Calu3 (cell line): ENCODE measurements at regions not wholly inside any gene's neighbourhood (a gene's known extent, or its start where the extent isn't known, plus 50 kb on each side); places are given as distances from the start of the nearest gene placed in this dataset.

Source experiments
- BruUV-seq: library from RNA; stranded (reverse); fragments of 400-500 nt; replicated peaks from 2 replicates; lab custom pipeline; 2021; lab: Mats Ljungman, UMichigan
- CTCF ChIA-PET: fragments of 300-600 bp; sonication (Branson Sonifier 250); formaldehyde crosslinking; loops from one replicate; lab custom pipeline; 2022; ENCODE audit warnings: antibody characterized with exemption; lab: Charles Lee
- DNase-seq: peaks from one replicate; pipeline ENCODE4 v3.0.0; 2022
- H3K27ac Mint-ChIP-seq: one replicate; pipeline ENCODE4 v1.8.0; 2022; ENCODE audit warnings: mixed read lengths; ENCODE audit not compliant: unreplicated experiment
- H3K27me3 Mint-ChIP-seq: one replicate; pipeline ENCODE4 v1.8.0; 2022; ENCODE audit warnings: mixed read lengths; ENCODE audit not compliant: unreplicated experiment
- H3K36me3 Mint-ChIP-seq: one replicate; pipeline ENCODE4 v1.8.0; 2022; ENCODE audit warnings: mild to moderate bottlenecking, moderate library complexity, mixed read lengths; ENCODE audit not compliant: insufficient read depth, unreplicated experiment
- H3K4me1 Mint-ChIP-seq: one replicate; pipeline ENCODE4 v1.8.0; 2022; ENCODE audit warnings: mild to moderate bottlenecking, low read depth, mixed read lengths; ENCODE audit not compliant: unreplicated experiment
- H3K4me3 Mint-ChIP-seq: one replicate; pipeline ENCODE4 v1.8.0; 2022; ENCODE audit warnings: mild to moderate bottlenecking, low read depth, moderate library complexity, mixed read lengths; ENCODE audit not compliant: unreplicated experiment
- H3K9me3 Mint-ChIP-seq: one replicate; pipeline ENCODE4 v1.8.0; 2022; ENCODE audit warnings: low read depth, mixed read lengths; ENCODE audit not compliant: unreplicated experiment
- intact Hi-C: fragments of 100-400 bp; cut with micrococcal nuclease; formaldehyde crosslinking; loops from one replicate; pipeline ENCODE4 v1.10.0; 2022; ENCODE audit not compliant: unreplicated experiment
- TF ChIP-seq, protein P1 (sequence below): fragments of 200-600 bp; IDR thresholded peaks from one replicate; pipeline ENCODE4 v1.8.0; 2022; ENCODE audit warnings: antibody characterized with exemption; ENCODE audit not compliant: unreplicated experiment

DNA sequence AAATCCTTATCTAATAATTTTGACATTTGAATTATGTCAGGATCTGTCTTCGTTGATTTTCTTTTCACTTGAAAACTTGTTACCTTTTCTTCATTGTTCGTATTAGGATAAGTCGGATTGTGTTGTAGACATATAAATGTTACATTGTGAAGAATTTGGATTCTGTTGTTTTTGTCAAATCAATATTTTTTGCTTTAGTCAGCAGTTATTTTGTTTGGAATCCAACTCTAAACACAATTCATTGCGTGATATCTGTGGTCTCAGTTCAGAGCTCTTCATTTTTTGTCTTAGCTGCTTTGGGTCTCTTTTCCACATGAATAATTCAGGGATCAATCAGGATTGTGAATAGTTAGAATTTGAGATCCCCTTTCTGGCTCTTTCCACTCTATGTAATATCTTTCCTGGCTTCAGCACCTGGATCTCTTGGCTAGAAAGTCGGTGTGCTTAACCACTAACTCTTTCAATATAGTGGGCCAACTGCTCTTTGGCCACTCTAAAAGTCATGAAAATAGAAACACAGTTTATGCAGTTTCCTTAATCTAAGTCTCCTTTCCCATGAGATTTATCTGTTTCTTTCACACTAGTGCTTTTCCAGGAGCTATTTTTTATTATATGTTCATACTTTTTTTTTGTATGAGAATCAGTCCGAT, 2494.2 kb upstream of the PCDH20 start:
- intact Hi-C loops, result no loop called here

DNA sequence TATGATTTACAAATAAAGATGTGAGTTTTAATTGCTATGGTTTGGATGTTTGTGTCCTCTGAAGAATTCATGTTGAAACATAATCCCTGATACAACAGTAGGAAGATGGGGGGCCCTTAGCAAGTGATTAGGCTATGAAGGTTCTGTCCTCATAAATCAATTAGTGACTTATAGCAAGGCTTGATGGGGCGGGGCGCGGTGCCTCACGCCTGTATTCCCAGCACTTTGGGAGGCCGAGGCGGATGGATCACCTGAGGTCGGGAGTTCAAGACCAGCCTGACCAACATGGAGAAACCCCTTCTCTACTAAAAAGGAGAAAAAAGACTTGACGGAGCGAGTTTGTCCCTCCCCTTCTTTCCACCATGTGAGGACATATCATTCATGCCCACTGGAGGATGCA, 2486.5 kb upstream of the PCDH20 start:
- no peak overlapping the region for H3K27ac Mint-ChIP-seq
- no peaks in the 10 kb centered on the region for H3K4me1 Mint-ChIP-seq
- intact Hi-C loops, result no loop called here
- no peaks in the 10 kb centered on the region for H3K36me3 Mint-ChIP-seq
- H3K4me3 Mint-ChIP-seq, result no peak overlapping the region
- TF ChIP-seq, protein P1, sequence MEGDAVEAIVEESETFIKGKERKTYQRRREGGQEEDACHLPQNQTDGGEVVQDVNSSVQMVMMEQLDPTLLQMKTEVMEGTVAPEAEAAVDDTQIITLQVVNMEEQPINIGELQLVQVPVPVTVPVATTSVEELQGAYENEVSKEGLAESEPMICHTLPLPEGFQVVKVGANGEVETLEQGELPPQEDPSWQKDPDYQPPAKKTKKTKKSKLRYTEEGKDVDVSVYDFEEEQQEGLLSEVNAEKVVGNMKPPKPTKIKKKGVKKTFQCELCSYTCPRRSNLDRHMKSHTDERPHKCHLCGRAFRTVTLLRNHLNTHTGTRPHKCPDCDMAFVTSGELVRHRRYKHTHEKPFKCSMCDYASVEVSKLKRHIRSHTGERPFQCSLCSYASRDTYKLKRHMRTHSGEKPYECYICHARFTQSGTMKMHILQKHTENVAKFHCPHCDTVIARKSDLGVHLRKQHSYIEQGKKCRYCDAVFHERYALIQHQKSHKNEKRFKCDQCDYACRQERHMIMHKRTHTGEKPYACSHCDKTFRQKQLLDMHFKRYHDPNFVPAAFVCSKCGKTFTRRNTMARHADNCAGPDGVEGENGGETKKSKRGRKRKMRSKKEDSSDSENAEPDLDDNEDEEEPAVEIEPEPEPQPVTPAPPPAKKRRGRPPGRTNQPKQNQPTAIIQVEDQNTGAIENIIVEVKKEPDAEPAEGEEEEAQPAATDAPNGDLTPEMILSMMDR, result no peak
- no TSS peak for BruUV-seq
- H3K9me3 Mint-ChIP-seq, result no peaks in the 10 kb centered on the region
- H3K27me3 Mint-ChIP-seq, result no peaks in the 10 kb centered on the region
- CTCF ChIA-PET, result no interaction called here
- DNase-seq, result no peak

More for the DNA sequence above, 2494.2 kb upstream of the PCDH20 start:
- TF ChIP-seq, protein P1, result no peak
- no TSS peak for BruUV-seq
- DNase-seq, result no peak
- Mint-ChIP-seq H3K4me1 (no peaks in the 10 kb centered on the region), H3K4me3 (no peak overlapping the region), H3K27me3 (no peaks in the 10 kb centered on the region), H3K9me3 (no peaks in the 10 kb centered on the region), H3K36me3 (no peaks in the 10 kb centered on the region), H3K27ac (no peak overlapping the region)
- CTCF ChIA-PET, result no interaction called here

DNA sequence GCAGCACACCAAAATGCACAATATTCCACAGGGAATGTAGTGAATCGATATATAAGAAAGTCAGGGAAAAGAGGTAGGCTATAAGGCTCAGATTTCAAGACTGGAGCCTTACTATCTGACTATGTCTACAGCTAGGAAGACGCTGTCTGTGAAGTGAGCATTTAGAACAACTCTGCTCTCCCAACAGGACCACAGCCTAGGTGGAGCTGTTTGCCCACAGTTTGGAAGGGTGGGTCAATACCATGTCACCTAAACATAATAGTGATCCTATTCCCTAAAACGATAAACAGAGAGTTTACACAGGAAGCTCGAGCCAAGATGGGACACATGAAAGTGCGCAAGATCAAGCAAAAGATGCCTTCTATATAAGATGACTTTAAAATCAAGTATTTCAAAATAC, 2486.0 kb upstream of the PCDH20 start:
- H3K27ac Mint-ChIP-seq, result no peak overlapping the region
- BruUV-seq, result no TSS peak
- intact Hi-C loops, result no loop called here
- H3K36me3 Mint-ChIP-seq, result no peaks in the 10 kb centered on the region
- H3K4me1 Mint-ChIP-seq, result no peaks in the 10 kb centered on the region
- DNase-seq, result no peak
- CTCF ChIA-PET, result no interaction called here
- H3K9me3 Mint-ChIP-seq, result no peaks in the 10 kb centered on the region
- H3K27me3 Mint-ChIP-seq, result no peaks in the 10 kb centered on the region
- TF ChIP-seq, protein P1, result no peak
- H3K4me3 Mint-ChIP-seq, result no peak overlapping the region

DNA sequence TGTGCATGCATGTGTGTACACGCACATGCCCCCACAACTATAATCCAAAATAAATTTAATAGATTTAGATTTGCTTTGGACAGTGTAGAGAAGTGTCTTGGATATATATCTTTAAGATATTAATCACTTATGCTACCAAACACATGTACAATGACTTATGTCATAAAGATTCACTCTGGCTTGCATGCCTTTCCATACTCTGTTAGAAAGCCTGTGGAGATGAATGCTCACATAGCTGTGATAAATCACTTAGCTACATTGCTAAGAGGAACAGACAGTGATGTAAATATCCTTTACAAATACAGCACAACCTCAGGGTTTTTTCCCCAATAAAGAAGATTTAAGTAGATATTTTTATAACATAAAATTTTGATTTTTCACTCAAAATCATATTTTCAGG, 2484.8 kb upstream of the PCDH20 start:
- no peak for DNase-seq
- Mint-ChIP-seq H3K4me3 (no peak overlapping the region), H3K27ac (no peak overlapping the region), H3K36me3 (no peaks in the 10 kb centered on the region), H3K4me1 (no peaks in the 10 kb centered on the region), H3K27me3 (no peaks in the 10 kb centered on the region), H3K9me3 (no peaks in the 10 kb centered on the region)
- CTCF ChIA-PET, result no interaction called here
- intact Hi-C loops, result no loop called here
- no TSS peak for BruUV-seq
- TF ChIP-seq, protein P1, result no peak
